Renal cortical epithelial cell (primary cell): ENCODE measurements at regions not wholly inside any gene's neighbourhood (a gene's known extent, or its start where the extent isn't known, plus 50 kb on each side); places are given as distances from the start of the nearest gene placed in this dataset.

ENCODE experiments used
- DNase-seq: peaks from one replicate; pipeline ENCODE4 v3.0.0-alpha.2; 2011; ENCODE audit warnings: low read depth

DNA sequence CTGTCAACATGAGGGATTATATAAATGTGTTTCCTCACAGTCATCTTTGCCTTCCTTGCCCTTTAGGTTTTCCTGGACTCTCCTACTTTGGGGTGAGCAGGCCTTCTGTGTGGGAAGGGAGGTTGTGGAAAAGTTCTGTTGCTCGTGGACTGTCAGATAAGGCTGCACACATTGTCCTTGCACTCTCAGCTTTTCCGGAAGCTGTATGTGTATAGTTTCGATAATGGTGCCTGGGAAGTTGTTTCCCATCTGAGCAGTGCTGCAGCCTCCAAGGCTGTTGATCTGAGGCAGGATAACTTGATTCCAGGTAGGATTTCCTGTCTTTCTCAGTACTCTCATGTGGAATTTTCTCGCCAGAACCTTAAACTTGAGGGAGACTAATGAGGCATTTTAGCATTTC lies 297.8 kb upstream of the AZI2 start:
- no peak for DNase-seq

DNA sequence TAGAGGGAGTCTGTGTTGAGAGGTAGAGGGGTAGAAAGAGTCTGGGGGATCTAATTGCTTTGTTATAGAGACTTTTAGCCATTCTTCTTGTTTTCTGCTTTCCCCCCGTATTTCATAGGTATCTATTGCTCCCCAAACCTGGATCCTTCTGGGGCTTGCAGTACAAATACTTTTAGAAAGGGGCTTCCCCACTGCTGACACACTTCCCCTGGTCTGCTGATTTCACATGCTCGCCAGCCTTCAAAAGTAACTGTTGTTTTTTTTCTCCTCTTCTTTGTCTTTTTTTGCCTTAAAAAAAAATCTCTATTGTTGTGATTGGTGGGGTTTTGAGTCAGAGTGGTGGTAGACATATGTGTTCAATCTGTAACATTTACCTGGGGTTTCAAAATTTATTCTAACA lies 300.6 kb upstream of the AZI2 start:
- DNase-seq: no peak

DNA sequence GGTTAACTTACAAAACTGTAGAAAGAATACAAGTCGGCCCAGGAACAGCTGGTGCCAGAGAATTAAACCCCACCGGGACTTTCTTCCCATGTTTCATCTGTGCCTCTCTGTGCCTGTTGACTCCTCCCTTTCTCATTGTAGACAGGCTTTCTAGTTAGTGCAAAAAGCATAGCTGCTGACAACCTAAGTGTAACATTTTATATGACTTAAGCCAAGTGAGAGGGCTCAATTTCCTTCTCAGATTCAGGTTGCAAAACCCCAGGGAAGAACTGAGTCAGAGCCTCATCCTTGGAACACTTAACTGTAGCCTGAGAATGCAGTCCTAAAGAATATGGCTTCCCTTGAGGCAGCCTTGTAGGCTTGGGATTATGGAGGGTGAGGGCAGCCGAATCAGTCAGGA lies 302.5 kb upstream of the AZI2 start:
- DNase-seq: peak; percentile 15

DNA sequence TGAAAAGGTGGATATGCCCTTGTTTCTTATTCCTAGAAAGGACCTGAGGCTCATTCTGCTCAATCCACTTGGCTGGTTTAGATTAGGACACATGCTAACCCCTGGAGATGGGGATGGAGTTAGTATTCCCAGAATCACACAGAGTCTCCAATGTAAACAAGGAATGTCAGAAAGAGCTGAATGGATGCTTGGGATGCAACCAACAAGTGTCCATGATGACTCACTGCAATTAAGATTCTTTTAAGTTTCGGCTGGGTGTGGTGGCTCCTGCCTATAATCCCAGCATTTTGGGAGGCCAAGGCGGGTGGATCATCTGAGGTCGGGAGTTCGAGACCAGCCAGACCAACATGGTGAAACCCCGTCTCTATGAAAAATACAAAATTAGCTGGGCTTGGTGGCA lies 315.5 kb upstream of the AZI2 start:
- DNase-seq: no peak

DNA sequence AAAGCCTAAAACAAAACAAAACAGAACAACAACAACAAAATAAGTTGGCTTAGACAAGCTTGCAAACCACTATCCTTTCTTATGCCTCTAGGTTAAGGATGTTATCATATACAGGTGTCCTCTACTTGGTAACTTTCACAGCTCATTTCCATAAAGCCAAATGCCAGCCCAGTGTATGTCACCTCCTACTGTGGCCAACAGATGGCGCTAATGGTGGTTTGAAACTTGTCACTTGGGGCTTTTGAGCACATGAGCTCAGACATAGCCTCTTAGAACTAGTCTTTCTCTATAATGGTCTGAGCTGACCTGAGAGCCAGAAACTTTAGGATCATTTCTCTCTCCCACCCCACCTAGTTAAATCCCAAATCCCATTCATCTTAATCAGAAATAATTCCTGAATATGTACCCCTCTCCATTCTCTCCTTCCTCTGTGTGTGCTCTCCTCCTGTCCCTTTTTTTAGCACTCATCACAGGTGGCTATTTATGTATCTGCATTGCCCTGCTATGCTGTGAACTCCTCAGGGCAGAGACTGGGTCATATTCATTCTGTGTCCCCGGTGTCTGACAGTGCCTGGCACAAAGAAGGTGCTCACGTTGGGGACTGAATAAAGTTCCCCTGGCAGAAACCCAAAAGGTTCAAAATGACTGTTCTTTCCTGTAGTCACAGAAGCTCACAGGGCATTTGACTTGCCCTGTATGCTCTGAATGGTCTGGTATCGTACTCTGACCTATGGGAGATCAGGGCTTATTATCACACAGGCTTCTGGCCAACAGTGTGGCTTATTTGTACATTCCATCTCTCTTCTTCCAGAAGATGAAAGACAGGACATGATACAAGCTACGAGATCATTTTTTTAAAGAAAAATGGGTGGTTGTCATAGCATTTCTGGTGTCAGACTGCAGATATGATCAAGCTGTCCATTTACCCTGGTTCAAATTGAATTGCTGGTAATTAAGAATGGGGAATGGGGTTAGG lies 319.3 kb upstream of the AZI2 start:
- DNase-seq: peak; percentile 62

DNA sequence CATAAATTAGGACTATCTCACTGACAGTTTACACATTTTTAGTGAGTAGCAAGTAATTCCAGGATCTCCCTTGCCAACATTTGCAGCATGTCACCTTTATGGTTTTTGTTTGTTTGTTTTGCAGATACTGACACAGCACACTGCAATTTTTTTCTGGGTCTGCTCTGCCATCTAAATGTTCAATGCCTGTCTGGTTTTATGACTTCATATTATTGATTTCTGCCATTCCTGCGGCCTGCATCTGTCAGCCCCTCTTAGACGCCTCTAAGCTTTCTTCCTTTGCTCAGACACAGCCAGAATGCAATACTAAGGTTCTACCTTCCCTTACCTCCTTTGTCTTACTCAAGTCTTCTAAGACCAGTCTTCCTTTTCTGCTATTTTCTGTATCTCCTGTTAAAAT lies 321.2 kb upstream of the AZI2 start:
- DNase-seq: no peak

DNA sequence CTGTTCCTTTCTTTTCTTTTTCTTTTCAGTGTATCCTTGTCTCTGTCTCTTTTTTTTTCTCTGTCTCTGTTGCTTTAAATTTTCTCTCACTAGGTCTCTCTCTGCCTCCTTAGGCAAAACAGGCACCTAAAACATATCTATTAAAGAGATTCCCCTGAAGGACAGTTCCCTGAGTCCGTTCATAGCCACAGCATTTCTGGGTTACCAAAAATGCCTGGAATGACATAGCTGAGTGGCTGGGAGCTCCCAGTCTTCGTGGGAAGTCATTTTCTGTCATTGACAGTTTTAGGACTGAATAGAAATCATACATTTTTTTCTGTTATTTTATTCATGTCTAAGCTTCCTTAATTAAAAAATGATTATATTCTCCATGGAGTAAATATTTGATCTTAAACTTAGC lies 323.8 kb upstream of the AZI2 start:
- DNase-seq: no peak

DNA sequence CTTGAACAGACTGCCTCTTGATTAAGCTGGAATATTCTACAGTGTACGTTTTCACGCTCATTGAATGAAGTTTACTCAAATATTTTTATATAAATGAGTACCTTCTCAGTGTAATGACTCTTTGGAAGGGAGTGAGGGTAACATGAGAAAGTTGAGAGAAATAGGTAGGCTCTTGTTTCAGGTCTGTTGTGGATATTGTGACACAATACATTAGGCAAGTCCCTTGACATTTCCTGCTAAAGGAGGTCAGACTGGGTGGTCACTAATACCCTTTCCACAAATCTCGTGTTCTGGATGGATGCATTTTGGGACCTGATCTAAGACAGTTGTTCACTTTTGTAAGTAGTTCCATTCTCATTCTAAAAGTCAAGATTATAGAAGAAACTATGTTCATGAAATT lies 324.8 kb upstream of the AZI2 start:
- no peak for DNase-seq

DNA sequence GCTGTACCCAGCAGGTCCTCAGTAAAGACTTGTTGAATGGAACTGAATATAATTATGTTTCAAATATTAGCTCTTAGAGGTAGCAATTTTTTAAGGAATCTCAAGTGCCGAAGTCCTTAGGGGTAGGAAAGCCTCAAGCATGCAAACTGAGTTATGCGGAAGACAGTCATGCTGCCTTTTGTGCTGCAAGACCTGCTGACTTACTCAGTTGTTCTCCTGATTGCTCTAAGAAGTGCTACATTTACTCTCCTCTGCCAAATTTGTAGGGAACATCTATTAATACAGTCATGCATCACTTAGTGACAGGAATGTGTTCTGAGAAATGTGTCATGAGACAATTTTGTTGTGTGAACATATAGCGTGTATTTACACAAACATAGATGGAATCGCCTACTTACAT lies 325.6 kb upstream of the AZI2 start:
- DNase-seq: no peak

DNA sequence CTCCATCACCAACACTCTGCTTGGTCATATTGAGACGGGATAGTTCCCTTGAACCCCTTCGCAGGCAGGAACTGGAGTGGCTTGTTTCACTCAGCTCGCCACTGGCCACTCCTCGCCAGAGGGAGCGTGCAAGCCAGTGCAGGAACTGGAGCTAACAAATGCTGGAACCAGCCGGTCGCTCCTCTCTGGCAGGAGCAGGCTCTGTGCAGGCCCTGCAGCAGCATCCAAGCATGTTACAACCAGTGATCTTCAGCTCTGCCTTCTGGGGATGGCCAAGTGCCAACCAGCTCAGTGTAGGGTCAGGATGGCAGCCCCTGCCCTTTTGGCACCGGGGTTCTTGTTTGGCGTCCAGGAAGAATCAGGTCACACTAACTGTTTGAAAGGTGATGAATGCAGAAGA lies 329.0 kb upstream of the AZI2 start:
- no peak for DNase-seq

DNA sequence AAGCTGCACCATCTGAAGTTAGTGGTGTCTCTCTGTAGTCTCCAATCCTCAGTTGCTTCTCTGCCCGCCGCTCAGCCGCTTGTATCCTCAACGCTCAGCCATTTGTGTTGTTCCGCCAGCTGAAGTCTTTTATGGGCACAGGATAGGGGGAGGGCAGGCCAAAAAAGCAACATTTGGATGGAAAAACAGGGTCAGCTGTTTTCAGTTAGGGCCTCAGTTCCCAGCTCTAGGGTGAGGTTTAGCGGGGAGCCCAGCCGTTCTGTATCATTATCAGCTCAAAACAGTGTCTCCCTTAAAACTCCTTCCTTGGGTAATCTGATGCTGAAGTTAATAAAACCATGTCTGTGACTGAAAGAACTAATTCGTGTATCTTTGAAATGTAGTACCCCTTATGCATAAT lies 329.5 kb upstream of the AZI2 start:
- no peak for DNase-seq

DNA sequence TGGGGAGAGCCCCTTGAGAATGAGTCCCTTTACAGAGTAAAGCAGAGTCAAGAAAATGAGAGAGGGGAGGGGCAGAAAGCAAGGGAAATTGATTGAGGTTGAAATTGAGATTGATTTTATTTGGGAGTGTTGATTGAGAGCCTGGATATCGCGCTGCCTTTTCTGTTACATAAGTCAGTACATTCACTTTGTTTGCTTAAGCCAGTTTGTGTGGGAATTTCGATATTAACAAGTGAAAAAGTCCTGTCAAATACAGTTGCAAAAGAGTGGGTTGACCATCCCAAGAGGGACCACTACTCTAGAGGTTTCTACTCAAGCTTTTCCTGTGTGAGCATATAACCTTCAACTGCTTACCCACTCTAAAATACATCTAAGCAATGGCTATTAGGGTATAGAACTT lies 331.4 kb upstream of the AZI2 start:
- DNase-seq: no peak

DNA sequence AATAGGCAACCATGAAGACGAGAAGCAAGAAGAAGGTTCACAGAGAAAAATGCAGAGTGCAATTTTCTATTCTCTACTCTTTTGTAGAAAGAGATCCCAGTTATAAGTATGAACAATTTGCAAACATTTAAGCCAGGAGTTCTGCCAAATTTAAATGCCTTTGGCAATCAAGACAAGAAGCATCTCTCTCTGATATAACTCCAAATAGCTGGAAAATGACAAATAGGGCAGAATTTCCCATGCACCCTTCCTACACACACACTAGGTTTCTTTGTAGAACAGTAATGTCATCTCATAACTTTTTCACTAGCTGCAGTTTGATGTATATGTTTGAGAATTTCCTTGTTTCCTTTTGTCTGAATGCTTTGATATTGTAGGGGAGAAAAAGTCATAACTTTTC lies 333.5 kb upstream of the AZI2 start:
- DNase-seq: no peak

DNA sequence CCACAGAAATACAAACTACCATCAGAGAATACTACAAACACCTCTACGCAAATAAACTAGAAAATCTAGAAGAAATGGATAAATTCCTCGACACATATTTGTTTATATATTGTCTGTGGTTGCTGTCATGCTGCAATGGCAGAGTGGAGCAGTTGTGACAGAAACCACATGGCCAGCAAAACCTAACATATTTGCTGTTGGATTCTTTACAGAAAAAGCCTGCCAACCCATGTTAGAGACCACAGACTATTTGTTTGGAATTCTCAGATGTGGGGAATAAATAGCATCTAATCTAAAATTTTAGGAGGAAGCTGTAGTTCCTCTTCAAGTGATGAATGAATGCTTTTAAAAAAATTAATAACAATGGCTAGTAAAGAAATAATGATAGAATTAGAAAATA lies 341.6 kb upstream of the AZI2 start:
- no peak for DNase-seq

DNA sequence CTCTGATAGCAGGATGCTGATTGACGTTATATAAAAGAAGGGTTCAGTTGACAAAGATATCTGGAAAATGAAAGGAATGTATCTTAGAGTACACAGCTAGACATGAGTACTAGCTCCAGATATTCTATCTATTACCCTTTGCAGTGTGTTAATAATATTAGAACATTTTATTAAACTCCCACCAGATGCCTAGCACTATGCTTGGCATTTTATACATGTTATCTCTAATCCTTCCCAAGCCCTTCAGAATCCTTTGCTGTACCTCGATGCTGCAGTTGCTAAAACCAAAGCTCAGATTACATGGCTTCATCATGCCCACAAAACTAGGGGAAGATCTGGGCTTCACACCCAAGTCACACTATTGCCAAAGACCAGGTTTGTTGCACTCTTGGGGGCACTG lies 350.1 kb upstream of the AZI2 start:
- DNase-seq: no peak

DNA sequence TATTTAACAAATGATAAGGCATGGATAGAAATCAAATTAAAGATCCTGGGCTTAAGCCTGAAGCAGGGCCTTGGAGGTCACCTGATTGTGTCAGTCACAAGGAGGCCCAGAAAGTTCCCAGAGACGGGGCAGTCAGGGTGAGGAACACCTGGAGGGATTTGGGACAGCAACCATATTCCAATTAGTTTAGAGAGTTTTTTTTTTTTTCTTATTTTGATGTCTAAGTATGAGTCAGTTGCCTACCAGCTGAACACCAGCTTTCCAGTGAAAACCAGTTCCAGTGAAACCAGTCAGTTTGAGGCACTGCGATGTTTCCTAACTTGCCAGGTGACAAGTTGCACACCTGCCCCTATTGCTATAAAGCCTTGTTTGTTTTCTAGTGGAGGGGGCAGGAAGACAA lies 350.7 kb upstream of the AZI2 start:
- peak; percentile 74 for DNase-seq

DNA sequence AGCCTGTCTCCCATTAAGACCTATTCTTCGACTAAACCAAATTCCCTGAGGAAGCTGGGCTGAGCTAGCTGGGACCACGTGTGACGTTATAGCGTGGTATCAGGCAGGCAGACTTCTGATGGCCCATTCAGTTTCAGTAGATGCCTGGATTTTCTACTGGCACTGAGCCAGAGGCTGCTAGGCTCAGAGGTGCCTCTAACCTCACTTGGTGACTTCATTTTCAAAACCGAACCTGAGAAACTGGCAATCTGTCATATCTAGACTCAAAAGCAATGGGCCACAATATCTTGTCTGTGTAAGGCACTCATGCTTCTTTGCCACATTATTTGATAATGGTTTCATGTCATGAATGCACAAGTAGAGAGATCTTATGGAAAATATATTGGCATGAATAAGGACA lies 352.1 kb upstream of the AZI2 start:
- DNase-seq: no peak

DNA sequence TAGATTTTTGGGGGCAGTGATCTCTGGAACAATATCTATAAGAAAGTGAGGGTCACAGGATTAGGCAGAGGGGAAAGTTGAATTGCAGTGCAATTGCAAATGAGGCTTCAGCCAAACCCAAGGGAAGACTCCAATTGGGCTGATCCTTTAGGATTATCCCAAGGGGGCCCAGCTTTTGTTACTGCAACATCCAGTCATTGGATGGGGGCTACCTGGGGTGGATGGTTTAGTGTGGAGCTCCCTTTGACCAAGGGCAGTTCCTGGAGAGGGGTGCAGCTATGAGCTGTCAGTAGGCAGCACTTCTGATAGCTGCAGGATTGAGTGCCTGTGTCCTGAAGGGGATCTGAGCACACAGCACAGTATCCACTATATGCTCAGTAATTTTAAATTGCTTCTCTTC lies 355.2 kb upstream of the AZI2 start:
- no peak for DNase-seq

DNA sequence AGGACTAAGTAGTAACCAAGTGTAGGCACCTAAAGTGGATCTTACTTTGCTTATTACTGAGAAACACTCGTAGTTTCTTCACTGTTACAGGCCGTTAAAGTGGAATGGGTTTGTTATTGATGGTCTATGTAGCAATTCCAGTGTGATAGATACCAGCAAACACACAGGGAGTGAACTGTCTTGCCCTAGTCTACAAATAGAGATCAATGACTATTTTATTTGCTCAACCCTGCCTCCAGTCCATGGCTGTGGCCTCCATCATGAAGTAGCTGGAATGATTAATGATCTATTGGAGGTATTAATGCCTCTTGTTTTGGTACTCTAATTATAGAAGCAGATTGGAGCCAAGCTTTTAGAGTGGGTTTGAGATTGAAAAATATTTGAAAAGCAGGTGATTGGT lies 362.7 kb upstream of the AZI2 start:
- DNase-seq: no peak

DNA sequence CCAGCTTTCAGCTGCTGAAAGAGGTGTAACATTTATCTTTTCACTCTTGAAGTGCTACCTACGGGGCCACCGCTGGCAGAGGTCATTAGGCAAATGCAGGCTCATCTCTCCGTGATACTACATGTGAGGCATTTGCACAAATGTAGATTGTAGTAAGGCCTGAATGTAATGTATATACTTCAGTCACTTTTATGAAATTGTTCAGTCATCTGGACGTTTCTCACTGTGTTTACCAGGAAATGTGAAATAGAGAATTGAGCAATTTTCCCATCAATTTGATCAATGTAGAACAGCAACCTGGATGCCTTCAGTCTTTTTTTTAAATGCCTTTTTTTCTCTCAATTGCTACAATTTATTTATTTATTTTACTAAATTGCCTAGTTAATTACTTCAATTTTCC lies 368.3 kb upstream of the AZI2 start:
- DNase-seq: no peak

DNA sequence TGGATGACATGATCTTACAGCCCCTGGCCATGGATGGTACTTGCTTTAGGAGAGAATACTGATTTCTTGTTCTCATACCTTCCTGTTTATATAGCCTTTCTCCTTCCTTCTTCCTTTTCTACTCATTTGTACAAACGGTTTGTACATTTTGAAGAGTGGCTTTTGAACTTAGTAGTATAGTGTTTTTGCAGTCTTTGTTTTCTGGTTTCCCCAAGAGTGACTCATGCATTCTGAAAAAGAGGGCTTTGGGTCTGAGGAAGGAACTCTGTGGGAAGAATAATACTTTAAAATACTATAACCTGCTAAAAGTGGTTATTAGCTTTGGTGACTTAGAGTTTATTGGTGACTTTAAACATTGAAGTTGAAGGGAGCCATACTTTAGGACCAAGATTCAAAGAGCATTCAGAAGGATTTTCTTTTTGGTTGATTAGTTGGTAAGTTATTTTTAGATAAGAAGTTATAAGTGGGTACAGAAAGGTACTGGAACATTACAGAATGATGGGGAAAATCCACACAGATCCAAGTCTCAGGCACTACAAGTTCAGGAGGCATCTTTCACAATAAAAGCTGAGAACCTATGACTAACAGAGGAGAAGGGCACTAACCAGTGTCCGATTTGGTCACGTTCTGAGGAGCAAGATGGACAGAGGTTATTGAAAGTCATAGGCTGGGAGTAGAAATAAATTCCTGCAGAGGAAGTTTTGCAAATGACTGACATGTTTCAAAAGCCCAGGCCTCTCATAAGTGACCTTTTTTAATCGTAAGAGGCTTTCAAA lies 369.6 kb upstream of the AZI2 start:
- DNase-seq: peak; percentile 28

DNA sequence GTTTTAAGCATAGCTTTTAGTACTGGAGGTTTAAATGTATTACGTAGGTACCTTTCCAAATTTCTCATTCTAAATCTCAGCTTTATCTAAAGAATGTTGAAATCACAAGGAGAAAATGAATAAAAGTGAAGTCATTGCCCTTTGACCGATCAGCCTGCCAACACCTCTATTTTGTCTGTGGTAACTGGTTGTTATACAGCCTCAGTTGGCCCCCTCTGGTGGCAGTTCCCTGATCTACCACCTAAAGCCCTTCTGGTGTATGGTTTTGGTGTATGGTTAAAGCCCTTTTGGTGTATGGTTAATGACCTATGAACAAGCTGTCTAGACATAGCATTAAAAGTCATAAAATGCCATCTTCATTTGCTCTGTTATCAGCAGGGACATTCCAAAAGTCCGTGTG lies 378.2 kb upstream of the AZI2 start:
- peak; percentile 41 for DNase-seq

DNA sequence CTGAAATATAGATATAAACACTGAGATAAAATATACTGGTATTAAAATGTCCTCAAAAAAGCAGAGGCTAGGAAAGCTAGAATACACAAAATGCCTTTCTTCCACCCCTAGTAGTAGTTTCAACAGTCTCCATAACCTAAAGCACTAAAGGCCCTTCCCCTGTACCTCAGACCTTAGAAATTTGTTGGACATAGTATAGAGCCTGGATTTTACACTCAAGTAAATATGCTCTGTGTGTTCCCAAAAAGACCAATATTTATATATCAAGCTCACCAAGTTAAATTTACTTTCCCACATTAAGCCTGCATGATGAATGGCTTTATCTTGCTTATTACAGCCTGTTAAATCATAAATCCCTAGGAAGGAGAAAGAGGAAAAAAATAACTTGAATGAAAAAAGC lies 378.7 kb upstream of the AZI2 start:
- DNase-seq: no peak
